Transverse colon (tissue), 4 donors: ENCODE measurements at regions not wholly inside any gene's neighbourhood (a gene's known extent, or its start where the extent isn't known, plus 50 kb on each side); places are given as distances from the start of the nearest gene placed in this dataset.
A peak's percentile ranks its signal among the peaks of the same experiment; 100 is the strongest.
"Not testable (repeated sequence)": the region's sequence is repeated elsewhere in the genome, so short reads cannot be mapped to it uniquely, and the experiment has no call there.

Experiments used
- DNase-seq: peaks from one replicate; pipeline ENCODE4 v3.0.0-alpha.2; 2019
- H3K27ac ChIP-seq, 4 donors: fragments of 200-600 bp; sonication (generic); 2 replicates each; pipeline ENCODE4 v1.5.1; 2016 to 2018; ENCODE audit warnings: inconsistent platforms in 4 of 4
- H3K27me3 ChIP-seq: fragments of 200-600 bp; sonication (generic); 2 replicates; pipeline ENCODE4 v1.5.1; 2017; ENCODE audit warnings: inconsistent platforms
- H3K36me3 ChIP-seq, 4 donors: fragments of 200-600 bp; sonication (generic); 2 replicates each; pipeline ENCODE4 v1.5.1; 2017 to 2019; ENCODE audit warnings: inconsistent platforms in 4 of 4
- H3K4me1 ChIP-seq, 4 donors: fragments of 200-600 bp; sonication (generic); 2 replicates each; pipeline ENCODE4 v1.5.1; 2017 to 2020; ENCODE audit warnings: inconsistent platforms in 4 of 4
- H3K4me3 ChIP-seq, 4 donors: fragments of 200-600 bp; sonication (generic); 1 replicate in 1 of 4; 2 replicates in 3 of 4; pipeline versions ENCODE4 v1.5.1 to v1.6.1; 2017 to 2019; ENCODE audit warnings: inconsistent platforms in 4 of 4
- H3K9me3 ChIP-seq, 2 donors: fragments of 200-600 bp; sonication (generic); 2 replicates each; pipeline ENCODE4 v1.5.1; 2017 to 2019; ENCODE audit warnings: inconsistent platforms in 2 of 2
- EP300 ChIP-seq: sonication (generic); formaldehyde crosslinking; IDR thresholded peaks from one replicate; pipeline ENCODE4 v1.6.1; 2017; ENCODE audit warnings: antibody characterized with exemption, low read depth
- POLR2A ChIP-seq: fragments of 450-650 bp; IDR thresholded peaks from one replicate; pipeline ENCODE4 v1.6.1; 2016; ENCODE audit warnings: antibody characterized with exemption, mild to moderate bottlenecking, moderate library complexity
- POLR2AphosphoS5 ChIP-seq, 3 donors: sonication (generic); formaldehyde crosslinking; IDR thresholded peaks; one replicate each; pipeline ENCODE4 v1.6.1; 2016; ENCODE audit warnings: antibody characterized with exemption in 3 of 3
- WGBS, 2 donors: methylation state at CpG; one replicate each; pipeline ENCODE4 v1.1.5; 2018; ENCODE audit warnings: low coverage in 1 of 2; 5-methylcytosine and 5-hydroxymethylcytosine counted together
- in situ Hi-C, 4 donors: fragments of 200-750 bp; cut with MboI; loops; one replicate each; pipeline versions ENCODE4 v1.15.0 to v1.15.1; 2017; ENCODE audit warnings: low sequenced_read_pairs in 3 of 4, low pct_ligation_motif_present in 1 of 4, low pct_unique_long_range_greater_than_20kb in 1 of 4
- intact Hi-C: fragments of 100-400 bp; cut with DNase I; formaldehyde crosslinking; loops from one replicate; pipeline ENCODE4 v1.15.1; 2023; ENCODE audit warnings: low total_unique reads
- TF ChIP-seq, protein P1 (sequence below), 5 experiments: fragments of 200-600 bp in 3 of 5; fragments of 450-650 bp in 2 of 5; sonication (generic) in 3 of 5; IDR thresholded peaks; 1 replicate in 2 of 5; 2 replicates in 3 of 5; pipeline ENCODE4 v1.5.1; 2016 to 2017; ENCODE audit warnings: antibody characterized with exemption in 5 of 5, inconsistent platforms in 3 of 5, mild to moderate bottlenecking in 2 of 5, moderate library complexity in 1 of 5

DNA sequence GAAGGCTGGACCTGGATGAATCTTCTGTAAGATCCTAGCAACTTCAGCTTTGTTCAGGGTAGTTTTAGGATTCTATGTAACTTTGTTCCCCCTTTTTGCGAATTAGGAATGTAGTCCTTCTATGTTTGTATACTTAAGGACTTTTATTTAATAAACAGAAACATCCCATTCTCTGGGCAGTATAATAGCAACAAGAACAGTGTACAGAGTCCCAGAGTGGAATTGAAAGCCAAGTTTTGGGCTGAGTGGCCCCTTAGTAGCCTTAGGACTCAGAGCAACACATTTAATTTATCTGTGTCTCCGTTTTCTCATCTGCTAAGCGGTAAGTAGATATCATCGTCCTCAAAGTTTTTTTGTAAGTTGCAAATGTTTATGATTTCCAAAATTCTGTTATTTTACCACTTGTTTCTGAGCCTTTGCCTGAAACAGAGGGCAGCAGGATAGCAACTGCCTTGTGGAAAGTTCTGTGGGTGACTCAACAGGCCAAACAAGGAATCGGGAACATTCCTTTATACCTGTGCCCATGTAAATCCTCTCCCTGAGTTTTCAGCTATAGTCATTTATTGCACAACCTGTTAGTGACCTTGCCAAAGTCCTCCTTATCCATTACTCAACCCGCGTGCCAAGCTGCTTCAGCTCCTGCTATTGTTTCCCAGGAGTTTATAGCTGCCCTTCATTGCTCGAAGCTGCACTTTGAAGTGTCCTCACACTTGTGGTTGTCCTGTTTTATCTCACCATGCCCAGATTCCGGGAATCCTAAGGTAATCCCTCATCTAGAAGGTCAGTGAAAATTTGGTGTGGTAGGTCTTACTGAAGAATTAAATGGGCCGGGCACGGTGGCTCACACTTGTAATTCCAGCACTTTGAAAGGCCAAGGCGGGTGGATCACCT is 199.1 kb upstream of the AHR start:
- Histone ChIP-seq H3K4me1 (peaks cover 0 to 25% (median 10%) of the 10 kb centered on the region in 4 donors), H3K4me3 (no peak overlapping the region), H3K36me3 (no peaks in the 10 kb centered on the region), H3K27ac (peak overlapping the region; percentile 40 to 70 (median 59)), H3K27me3 (no peaks in the 10 kb centered on the region), H3K9me3 (no peaks in the 10 kb centered on the region)
- 47 to 52% methylated on average over 8 to 12 of the region's 12 CpGs for WGBS, 2 donors
- peak; percentile 74 for DNase-seq
- intact Hi-C loops: no loop called here
- in situ Hi-C loops: no loop called here
- TF ChIP-seq EP300 (no peak), POLR2AphosphoS5 (IDR thresholded peaks at IDR 0.05) (peak in 2 of 3 donors; percentile 63), POLR2A (no peak)
- TF ChIP-seq, protein P1, sequence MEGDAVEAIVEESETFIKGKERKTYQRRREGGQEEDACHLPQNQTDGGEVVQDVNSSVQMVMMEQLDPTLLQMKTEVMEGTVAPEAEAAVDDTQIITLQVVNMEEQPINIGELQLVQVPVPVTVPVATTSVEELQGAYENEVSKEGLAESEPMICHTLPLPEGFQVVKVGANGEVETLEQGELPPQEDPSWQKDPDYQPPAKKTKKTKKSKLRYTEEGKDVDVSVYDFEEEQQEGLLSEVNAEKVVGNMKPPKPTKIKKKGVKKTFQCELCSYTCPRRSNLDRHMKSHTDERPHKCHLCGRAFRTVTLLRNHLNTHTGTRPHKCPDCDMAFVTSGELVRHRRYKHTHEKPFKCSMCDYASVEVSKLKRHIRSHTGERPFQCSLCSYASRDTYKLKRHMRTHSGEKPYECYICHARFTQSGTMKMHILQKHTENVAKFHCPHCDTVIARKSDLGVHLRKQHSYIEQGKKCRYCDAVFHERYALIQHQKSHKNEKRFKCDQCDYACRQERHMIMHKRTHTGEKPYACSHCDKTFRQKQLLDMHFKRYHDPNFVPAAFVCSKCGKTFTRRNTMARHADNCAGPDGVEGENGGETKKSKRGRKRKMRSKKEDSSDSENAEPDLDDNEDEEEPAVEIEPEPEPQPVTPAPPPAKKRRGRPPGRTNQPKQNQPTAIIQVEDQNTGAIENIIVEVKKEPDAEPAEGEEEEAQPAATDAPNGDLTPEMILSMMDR (IDR thresholded peaks at IDR 0.05): no peak

DNA sequence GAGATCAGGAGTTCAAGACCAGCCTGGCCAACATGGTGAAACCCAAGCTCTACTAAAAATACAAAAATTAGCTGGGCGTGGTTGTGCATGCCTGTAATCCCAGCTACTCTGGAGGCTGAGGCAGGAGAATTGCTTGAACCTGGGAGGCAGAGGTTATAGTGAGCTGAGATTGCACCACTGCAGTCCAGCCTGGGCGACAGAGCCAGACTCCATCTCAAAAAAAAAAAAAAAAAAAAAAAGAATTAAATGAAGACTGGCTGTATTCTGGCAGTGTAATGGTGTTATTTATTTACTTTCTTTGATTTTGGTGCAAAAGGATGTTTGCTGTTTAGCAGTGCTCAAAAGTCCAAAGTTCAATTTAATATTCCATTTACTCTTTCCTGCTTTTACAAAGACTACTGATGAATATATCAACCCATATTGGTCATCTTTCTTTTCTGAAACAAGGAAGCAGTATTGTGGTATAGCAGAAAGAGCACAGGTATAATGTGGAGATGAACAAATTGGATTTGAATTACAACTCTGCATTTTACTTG is 198.4 kb upstream of the AHR start:
- Histone ChIP-seq H3K27ac (peak overlapping the region; percentile 40 to 70 (median 59)), H3K4me1 (peaks cover 0 to 25% (median 10%) of the 10 kb centered on the region in 4 donors)
- DNase-seq, H3K4me3 ChIP-seq, in situ Hi-C loops, H3K36me3 ChIP-seq, H3K27me3 ChIP-seq, H3K9me3 ChIP-seq, intact Hi-C loops: not testable (repeated sequence)
- WGBS, 2 donors: 71 to 80% methylated on average over 1 to 2 of the region's 2 CpGs

DNA sequence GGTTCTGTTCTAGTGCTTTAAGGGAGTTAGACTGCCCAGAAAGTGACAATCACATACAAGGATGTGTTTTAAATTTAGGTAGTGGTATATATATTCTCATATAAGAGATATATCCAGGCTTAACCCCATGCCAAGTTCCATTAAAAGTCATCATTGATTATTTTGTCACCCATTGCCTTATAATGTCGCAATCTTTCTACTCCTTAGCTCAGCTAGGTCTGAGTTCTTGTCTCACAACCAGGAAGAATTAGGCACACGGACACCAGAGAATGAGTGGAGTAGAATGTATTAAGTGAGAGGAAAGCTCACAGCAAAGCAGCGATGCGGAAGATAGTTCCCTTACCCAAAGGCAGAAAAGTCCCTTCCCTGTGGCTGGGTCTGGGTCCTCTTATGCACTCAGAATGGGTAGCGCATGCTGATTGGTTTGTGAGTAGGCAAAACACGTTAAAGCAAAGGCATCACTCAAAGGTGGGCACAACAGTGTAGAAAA is 197.2 kb upstream of the AHR start:
- WGBS, 2 donors: 95 to 96% methylated on average over 3 to 6 of the region's 6 CpGs
- in situ Hi-C loops (no loop called here), intact Hi-C loops (no loop called here)
- Histone ChIP-seq H3K4me1 (peaks cover 0 to 25% (median 10%) of the 10 kb centered on the region in 4 donors), H3K36me3 (no peaks in the 10 kb centered on the region), H3K9me3 (no peaks in the 10 kb centered on the region), H3K27ac (no peak overlapping the region), H3K4me3 (no peak overlapping the region), H3K27me3 (no peaks in the 10 kb centered on the region)
- TF ChIP-seq POLR2AphosphoS5 (IDR thresholded peaks at IDR 0.05) (no peak), POLR2A (no peak), EP300 (no peak)
- TF ChIP-seq, protein P1 (IDR thresholded peaks at IDR 0.05): no peak
- DNase-seq: no peak

DNA sequence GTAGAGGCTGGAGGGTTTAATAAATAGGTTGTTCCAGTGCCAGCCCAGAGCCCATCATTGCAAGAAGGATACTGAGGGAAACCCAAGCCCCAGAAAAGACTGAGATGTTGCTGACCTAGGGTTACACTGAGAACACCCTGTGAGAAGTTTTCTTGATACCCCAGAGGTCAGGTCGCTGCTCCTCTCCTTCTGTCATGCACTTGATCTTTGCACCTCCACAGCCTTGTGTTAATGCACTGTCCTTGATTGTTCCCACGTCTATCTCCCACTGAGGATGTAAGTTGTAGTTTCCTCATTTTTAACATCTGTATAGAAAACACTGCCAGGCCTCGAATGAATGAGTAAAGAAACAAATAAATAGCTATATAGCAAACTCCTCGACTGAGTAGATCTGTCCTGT is 195.3 kb upstream of the AHR start:
- 38 to 43% methylated on average over 3 to 4 of the region's 4 CpGs for WGBS, 2 donors
- H3K27ac ChIP-seq: no peak overlapping the region
- H3K36me3 ChIP-seq: no peaks in the 10 kb centered on the region
- intact Hi-C loops (no loop called here), in situ Hi-C loops (no loop called here)
- no peaks in the 10 kb centered on the region for H3K27me3 ChIP-seq
- H3K4me1 ChIP-seq: peaks cover 0 to 21% (median 10%) of the 10 kb centered on the region in 4 donors
- no peak for DNase-seq
- TF ChIP-seq POLR2A: no peak
- TF ChIP-seq, protein P1 (IDR thresholded peaks at IDR 0.05): no peak
- TF ChIP-seq POLR2AphosphoS5 (IDR thresholded peaks at IDR 0.05): no peak
- no peak overlapping the region for H3K4me3 ChIP-seq
- H3K9me3 ChIP-seq: no peaks in the 10 kb centered on the region
